HG02840 (cell line): ENCODE measurements at regions not wholly inside any gene's neighbourhood (a gene's known extent, or its start where the extent isn't known, plus 50 kb on each side); places are given as distances from the start of the nearest gene placed in this dataset.
"Not testable (repeated sequence)": the region's sequence is repeated elsewhere in the genome, so short reads cannot be mapped to it uniquely, and the experiment has no call there.

Experiments used
- ATAC-seq: cut with Tn5 transposase; IDR thresholded peaks from one replicate; pipeline ENCODE4 v1.9.1; 2021; ENCODE audit warnings: mild to moderate bottlenecking, moderate library complexity, moderate number of reproducible peaks; ENCODE audit not compliant: unreplicated experiment, low FRiP score

DNA sequence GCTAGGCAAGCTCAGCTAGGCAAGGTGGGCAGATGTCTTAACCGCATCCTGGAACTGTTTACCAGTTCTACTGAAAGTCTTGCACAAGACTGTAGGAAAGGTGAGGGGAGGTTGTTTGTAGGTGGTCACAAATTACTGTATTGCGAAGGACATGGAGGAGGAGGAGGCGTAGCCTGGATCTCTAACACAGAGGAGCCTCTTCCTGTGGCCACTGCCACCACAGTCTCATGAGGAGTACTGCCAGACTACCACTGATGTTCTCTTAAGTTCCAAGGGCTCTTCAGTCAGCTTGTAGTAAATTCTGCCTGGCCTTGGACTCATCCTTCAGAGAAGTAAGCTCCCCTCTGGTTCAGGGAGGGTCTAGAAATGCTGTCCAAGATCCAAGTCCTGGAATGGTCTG is 258.6 kb downstream of the FAT4 start:
- no peak for ATAC-seq

GRCh38 chr4:125573786-125574185 is 259.0 kb downstream of the FAT4 start:
- no peak for ATAC-seq

- ATAC-seq = no peak
Observed at GRCh38 chr4:125582302-125582701, 267.5 kb downstream of the FAT4 start.

GRCh38 chr4:125590158-125590557 is 275.4 kb downstream of the FAT4 start:
- no peak for ATAC-seq

GRCh38 chr4:125591290-125591689 is 276.5 kb downstream of the FAT4 start:
- ATAC-seq = no peak

- ATAC-seq = no peak
Observed at GRCh38 chr4:125594056-125594602, 279.4 kb downstream of the FAT4 start.

- ATAC-seq = not testable (repeated sequence)
Observed at GRCh38 chr4:125605926-125606325, 291.2 kb downstream of the FAT4 start.

DNA sequence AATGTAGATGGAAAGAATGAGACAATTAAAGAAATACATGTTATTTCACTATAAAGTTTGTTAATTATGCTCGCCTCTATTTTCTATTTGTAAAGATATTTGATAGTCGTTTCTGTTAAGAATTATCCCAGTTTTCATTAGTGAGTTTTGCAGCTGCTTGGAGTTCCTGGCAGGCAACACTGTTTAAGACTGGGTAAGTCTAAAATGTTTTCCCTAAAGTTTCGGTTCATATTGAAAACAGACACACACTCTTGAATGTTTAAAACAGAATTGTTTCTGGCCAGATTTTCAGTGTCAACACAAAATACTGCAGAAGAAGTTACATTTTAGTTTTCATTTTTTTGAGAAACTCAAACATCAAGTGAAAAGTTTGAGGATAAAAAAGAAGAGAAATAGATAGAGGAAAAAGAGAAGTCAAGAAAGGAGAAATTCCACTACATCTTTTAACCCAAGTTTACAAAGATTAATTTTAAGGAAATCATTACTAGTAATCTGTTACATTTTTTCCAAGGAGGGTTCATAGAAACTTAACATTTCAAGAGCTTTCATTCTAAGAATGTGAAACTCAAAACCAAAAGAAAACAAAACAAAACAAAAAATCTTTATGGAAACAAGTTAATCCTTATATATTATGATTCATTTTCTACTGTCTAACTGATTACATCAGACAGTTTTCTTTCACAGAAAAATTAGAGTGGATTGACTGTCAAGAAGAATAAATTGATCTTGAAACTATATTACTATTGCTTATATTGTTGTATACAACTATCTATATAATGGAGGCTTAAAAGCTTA is 305.5 kb downstream of the FAT4 start:
- ATAC-seq = no peak

DNA sequence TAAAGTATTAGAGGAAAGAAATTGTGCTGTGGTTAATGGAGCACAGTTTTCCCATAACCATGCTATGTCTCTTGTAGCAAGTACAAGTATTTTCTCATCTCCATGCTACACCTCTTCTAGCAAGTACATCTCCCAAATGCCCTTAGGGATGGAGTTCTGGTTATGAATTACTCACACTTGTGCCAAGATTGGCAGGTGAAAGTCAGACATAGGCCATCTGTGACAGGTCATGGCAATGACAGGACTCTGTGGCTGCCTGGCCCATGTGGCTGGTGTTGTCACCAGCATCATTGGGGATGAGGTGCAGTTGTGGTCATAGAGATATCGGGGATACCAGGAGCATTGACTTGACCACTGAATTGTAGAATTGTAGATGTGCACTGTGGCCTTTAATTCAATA is 310.2 kb downstream of the FAT4 start:
- ATAC-seq = no peak

DNA sequence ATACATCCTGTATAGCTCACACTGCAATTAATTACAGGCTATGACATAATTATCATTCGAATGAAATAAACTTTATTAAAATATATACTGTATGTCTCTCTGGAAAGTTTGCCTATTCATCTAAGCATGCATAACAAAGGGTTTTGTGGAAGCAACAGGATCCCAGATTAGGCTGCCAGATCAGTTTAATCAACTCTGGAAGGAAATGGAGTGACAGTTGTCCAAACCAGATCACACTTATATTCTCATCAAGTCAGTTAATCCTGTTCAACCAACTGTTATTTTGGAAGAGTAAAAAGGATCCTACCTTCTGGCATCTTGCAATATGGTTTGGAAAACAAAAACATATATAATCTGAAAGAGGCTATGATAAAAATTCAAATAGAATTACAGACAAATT is 312.2 kb downstream of the FAT4 start:
- no peak for ATAC-seq

DNA sequence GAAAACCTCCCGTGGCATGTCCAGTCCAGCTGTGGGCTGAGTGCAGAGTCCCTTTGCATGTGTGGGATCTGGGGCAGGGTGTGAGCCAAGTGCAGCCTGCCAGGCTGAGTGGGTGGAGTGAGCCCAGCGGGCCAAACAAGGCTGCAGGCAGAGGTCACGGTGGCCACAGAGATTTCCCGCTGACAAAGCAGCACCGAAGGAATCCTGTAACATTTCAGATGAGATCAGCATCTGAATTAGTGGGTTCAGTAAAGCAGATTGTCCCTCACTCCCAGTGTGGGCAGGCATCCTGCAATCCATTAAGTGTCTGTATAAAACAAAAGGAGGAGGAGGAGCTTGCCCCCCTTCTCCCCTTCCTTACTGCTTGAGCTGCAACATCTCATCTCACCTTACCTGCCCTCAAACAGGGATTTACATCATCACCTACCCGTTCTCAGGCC is 324.4 kb downstream of the FAT4 start:
- no peak for ATAC-seq

DNA sequence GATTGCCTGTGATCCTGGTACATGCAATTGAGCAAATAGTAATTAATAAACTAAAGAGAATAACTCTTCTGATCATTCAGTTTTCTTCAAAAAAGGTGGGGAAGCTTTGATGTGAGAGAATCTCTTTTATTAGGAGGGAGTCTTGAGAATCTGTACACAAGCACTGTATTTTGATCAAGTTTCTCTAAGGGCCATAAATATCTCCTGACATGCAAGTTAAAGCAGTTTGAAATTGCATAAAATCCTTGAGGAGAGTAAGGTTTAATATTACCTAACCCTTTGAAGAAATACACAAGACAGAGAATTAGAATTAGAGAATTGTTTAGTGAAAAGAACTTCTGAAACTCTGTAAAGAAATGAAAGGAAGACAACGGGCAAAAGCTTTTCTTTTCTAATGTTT is 326.9 kb downstream of the FAT4 start:
- ATAC-seq = no peak

- no peak for ATAC-seq
Observed at GRCh38 chr4:125642645-125643044, 327.9 kb downstream of the FAT4 start.

GRCh38 chr4:125649452-125649851 is 334.7 kb downstream of the FAT4 start:
- ATAC-seq = no peak

- ATAC-seq = no peak
Observed at GRCh38 chr4:125650557-125650956, 335.8 kb downstream of the FAT4 start.

- ATAC-seq = not testable (repeated sequence)
Observed at GRCh38 chr4:125651707-125652357, 337.1 kb downstream of the FAT4 start.

DNA sequence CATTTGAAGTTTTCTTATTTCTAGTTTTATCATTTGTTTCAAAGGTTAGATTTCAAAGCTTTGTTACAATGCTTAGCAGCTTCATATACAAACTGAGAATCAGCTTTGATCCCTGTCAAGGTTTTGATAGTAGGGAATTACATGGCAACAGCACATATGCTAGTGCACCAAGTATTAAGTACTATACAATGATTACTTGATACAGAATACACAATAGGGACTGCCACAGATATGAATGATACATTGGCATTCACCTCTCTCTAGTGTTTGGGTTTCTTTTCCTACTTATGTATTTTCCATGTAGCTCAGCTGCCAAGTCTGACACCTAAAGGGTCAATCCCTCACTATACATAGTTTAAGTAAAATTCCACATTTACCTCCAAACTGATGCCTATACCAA is 344.0 kb downstream of the FAT4 start:
- no peak for ATAC-seq

DNA sequence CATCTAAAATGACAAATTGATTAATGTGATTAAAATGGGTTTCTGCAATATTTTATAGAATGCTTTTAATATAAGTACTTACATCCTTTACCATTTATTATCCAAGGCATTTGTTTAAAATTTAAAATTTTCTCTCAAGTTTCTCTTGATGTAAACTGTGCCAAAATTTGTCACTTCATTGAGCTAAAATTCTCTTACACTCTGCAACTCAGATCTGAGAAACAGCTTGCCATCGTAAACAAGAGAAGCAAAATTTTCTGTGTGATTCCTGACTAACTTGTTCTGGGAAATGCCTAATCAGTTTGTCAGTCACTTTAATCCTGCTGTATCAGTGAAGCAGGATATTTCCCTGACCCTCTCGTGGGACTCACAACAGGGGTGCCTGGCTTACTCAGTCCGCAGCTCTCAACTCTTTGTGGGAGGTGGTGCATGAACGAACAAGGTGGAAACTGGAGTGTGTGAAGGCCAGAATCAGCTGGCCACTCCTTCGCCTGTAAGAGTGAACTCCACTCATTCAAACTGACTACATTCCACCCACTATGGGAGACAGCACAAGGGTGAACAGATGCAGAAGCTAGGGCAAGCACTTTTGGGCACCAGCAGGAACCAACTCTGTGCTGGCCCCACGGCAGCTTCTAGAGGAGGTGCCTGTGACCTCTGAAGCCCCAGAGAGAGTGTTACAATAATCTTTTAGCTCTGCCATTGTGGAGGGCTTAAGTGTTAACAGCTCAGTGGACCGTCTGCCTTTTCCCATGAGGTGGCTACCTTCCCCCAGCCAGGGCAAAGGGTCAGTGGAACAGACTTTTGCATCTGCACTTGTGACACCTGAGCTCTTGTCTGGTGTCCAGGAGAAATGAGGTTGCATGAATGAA is 349.4 kb downstream of the FAT4 start:
- no peak for ATAC-seq

- no peak for ATAC-seq
Observed at GRCh38 chr4:125666635-125667034, 351.9 kb downstream of the FAT4 start.

DNA sequence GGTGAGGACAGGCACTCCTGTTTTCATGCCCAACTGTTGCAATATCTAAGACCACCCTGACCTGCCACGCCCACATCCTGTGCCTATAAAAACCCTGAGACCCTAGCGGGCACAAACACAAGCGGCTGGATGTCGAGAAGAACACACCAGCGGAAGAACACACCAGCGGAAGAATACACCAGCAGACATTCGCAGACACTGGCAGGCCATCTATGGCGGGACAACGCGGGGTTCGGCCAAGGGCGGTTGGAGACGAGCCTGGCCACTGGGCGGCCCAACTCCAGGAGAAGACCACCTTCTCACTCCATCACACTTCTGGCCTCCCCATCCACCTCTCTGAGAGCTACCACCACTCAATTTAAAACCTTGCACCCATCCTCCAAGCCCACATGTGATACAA is 361.4 kb downstream of the FAT4 start:
- ATAC-seq = no peak

- ATAC-seq = no peak
Observed at GRCh38 chr4:125676583-125676982, 361.8 kb downstream of the FAT4 start.
